K562 (cell line): ENCODE measurements at regions not wholly inside any gene's neighbourhood (a gene's known extent, or its start where the extent isn't known, plus 50 kb on each side); places are given as distances from the start of the nearest gene placed in this dataset.

Source experiments
- ATAC-seq: fragments of 200-7000 bp; cut with Tn5 transposase; 3 replicates; pipeline ENCODE4 v1.9.1; 2020; ENCODE audit warnings: moderate library complexity
- BruUV-seq: library from RNA; stranded (reverse); fragments of 400-500 nt; replicated peaks from 2 replicates; lab custom pipeline; 2021; lab: Mats Ljungman, UMichigan
- CTCF ChIA-PET: fragments of 300-600 bp; formaldehyde crosslinking; extraction: SDS; loops from one replicate; lab custom pipeline; 2021; ENCODE audit warnings: low intra/inter-chr PET ratio; lab: Yijun Ruan, JAX
- POLR2A ChIA-PET: fragments of 300-600, 350-650 bp; sonication (Branson Sonifier 250); formaldehyde crosslinking; extraction: SDS; loops from one replicate; lab custom pipeline; 2021; ENCODE audit warnings: antibody characterized with exemption, inconsistent platforms; lab: Yijun Ruan, JAX
- DNase-seq, 4 experiments: peaks; one replicate each; pipeline versions ENCODE4 v3.0.0 to v3.0.0-alpha.2; 2011 to 2018; ENCODE audit warnings: low spot score in 3 of 4, mixed read lengths in 3 of 4; ENCODE audit errors: extremely low read depth in 1 of 4
- FAIRE-seq: peaks from 2 replicates; lab custom pipeline; 2011; peaks lifted over from hg19 to GRCh38; lab: Jason Lieb, UNC
- H2AFZ ChIP-seq: 2 replicates; pipeline ENCODE4 v1.6.0; 2011; ENCODE audit warnings: low read depth, low read length, control low read depth, inconsistent platforms
- H3K27ac ChIP-seq: fragments of 200-600 bp; 3 replicates; pipeline ENCODE4 v1.8.0; 2011; ENCODE audit warnings: low read depth, mild to moderate bottlenecking, control low read depth, inconsistent platforms, low read length, moderate library complexity, mixed read lengths; ENCODE audit errors: extremely low read depth
- H3K27me3 ChIP-seq, 2 experiments: fragments of 300-600 bp in 1 of 2; 2 replicates in 1 of 2; 3 replicates in 1 of 2; pipeline versions ENCODE4 v1.6.0 to v1.8.0; 2011; ENCODE audit warnings: inconsistent platforms in 2 of 2, low read length in 2 of 2, mild to moderate bottlenecking in 1 of 2, mixed read lengths in 1 of 2, moderate library complexity in 1 of 2; ENCODE audit not compliant: control insufficient read depth in 2 of 2, insufficient read depth in 2 of 2
- H3K36me3 ChIP-seq: fragments of 300-600 bp; 3 replicates; pipeline ENCODE4 v1.8.0; 2011; ENCODE audit warnings: mild to moderate bottlenecking, low read length, inconsistent platforms; ENCODE audit not compliant: control insufficient read depth, insufficient read depth
- H3K4me1 ChIP-seq, 2 experiments: fragments of 200-600 bp in 1 of 2; replicated peaks in 1 of 2; 2 replicates in 1 of 2; 3 replicates in 1 of 2; pipeline versions ENCODE4 v1.5.1 to v1.8.0; 2011; ENCODE audit warnings: inconsistent platforms in 2 of 2, low read length in 2 of 2, mild to moderate bottlenecking in 1 of 2, mixed read lengths in 1 of 2, moderate library complexity in 1 of 2; ENCODE audit not compliant: control insufficient read depth in 2 of 2, insufficient read depth in 2 of 2
- H3K4me2 ChIP-seq: 2 replicates; pipeline ENCODE4 v1.6.1; 2011; ENCODE audit warnings: low read length, control low read depth, inconsistent platforms, mixed read lengths; ENCODE audit not compliant: insufficient read depth
- H3K4me3 ChIP-seq: fragments of 200-600 bp; sonication (generic), shearing (Covaris generic); 2 replicates; pipeline ENCODE4 v1.5.1; 2016; ENCODE audit warnings: control low read depth, inconsistent platforms
- H3K79me2 ChIP-seq: fragments of 200-600 bp; 3 replicates; pipeline ENCODE4 v1.8.0; 2011; ENCODE audit warnings: low read length, inconsistent platforms; ENCODE audit not compliant: control insufficient read depth, insufficient read depth
- H3K9ac ChIP-seq, 2 experiments: 2 replicates each; pipeline versions ENCODE4 v1.6.0 to v1.6.1; 2011; ENCODE audit warnings: low read depth in 2 of 2, low read length in 2 of 2, control low read depth in 1 of 2, inconsistent platforms in 1 of 2, mild to moderate bottlenecking in 1 of 2, mixed read lengths in 1 of 2; ENCODE audit not compliant: insufficient read depth in 1 of 2
- H3K9me1 ChIP-seq: one replicate; pipeline ENCODE4 v1.6.0; 2011; ENCODE audit warnings: inconsistent platforms, mild to moderate bottlenecking, low read length, moderate library complexity; ENCODE audit not compliant: control insufficient read depth, insufficient read depth
- H3K9me3 ChIP-seq: replicated peaks from 2 replicates; pipeline ENCODE4 v1.5.1; 2011; ENCODE audit warnings: low read depth, low read length, inconsistent platforms; ENCODE audit not compliant: control insufficient read depth, insufficient read depth
- H4K20me1 ChIP-seq: replicated peaks from 2 replicates; pipeline ENCODE4 v1.6.1; 2011; ENCODE audit warnings: low read length, inconsistent platforms, mixed read lengths; ENCODE audit not compliant: control insufficient read depth, insufficient read depth
- MEF2A ChIP-seq: IDR thresholded peaks from 2 replicates; pipeline ENCODE4 v1.6.1; 2011; ENCODE audit warnings: low read depth, mild to moderate bottlenecking, low read length, moderate library complexity; ENCODE audit not compliant: control insufficient read depth
- NONO ChIP-seq, 2 experiments: fragments of 200-400 bp in 1 of 2; fragments of 450-650 bp in 1 of 2; formaldehyde crosslinking in 1 of 2; IDR thresholded peaks; 2 replicates each; pipeline ENCODE4 v1.6.1; 2017; ENCODE audit warnings: low read depth in 2 of 2, mild to moderate bottlenecking in 2 of 2, moderate library complexity in 2 of 2, low read length in 1 of 2
- XRCC5 ChIP-seq: fragments of 200-400 bp; formaldehyde crosslinking; IDR thresholded peaks from 2 replicates; pipeline ENCODE4 v1.6.1; 2017; ENCODE audit warnings: low read depth, mild to moderate bottlenecking, low read length
- ZKSCAN1 ChIP-seq: fragments of 150-350 bp; IDR thresholded peaks from 2 replicates; pipeline ENCODE4 v1.6.1; 2016; ENCODE audit warnings: low read depth, low read length
- ZNF354B ChIP-seq: fragments of 250-450 bp; sonication (Bioruptor Pico); IDR thresholded peaks from 2 replicates; pipeline ENCODE4 v1.4.0; 2020
- ZNF717 ChIP-seq: fragments of 250-450 bp; sonication (Bioruptor Pico); IDR thresholded peaks from 2 replicates; pipeline ENCODE4 v1.5.0; 2021
- WGBS: fragments of 100-300 bp; shearing (Covaris generic); methylation state at CpG from one replicate; pipeline ENCODE4 v1.1.6; 2016; ENCODE audit warnings: low coverage, mixed read lengths; ENCODE audit not compliant: insufficient coverage; ENCODE audit errors: missing lambda C conversion rate; 5-methylcytosine and 5-hydroxymethylcytosine counted together
- in situ Hi-C: fragments of 300-500 bp; cut with MboI; formaldehyde crosslinking; loops from 4 replicates; pipeline ENCODE4 v1.15.0; 2018; ENCODE audit warnings: inconsistent platforms, mixed read lengths
- intact Hi-C: fragments of 100-400 bp; cut with micrococcal nuclease; formaldehyde crosslinking; loops from 2 replicates; pipeline ENCODE4 v1.14.2; 2022
- TF ChIP-seq, protein P1 (sequence below): fragments of 450-650 bp; conservative IDR thresholded peaks from 2 replicates; pipeline ENCODE4 v1.6.1; 2016; ENCODE audit warnings: missing genetic modification characterization, low read depth, mild to moderate bottlenecking, control low read depth, missing compliant biosample characterization
- TF ChIP-seq, protein P2 (sequence below): fragments of 450-650 bp; IDR thresholded peaks from 2 replicates; pipeline ENCODE4 v1.6.1; 2018; ENCODE audit not compliant: partially characterized antibody

GRCh38 chr4:66555301-66555700, 885.0 kb upstream of the EPHA5 start:
- no peak for TF ChIP-seq XRCC5
- no peak for TF ChIP-seq ZNF354B
- TF ChIP-seq ZNF717 = no peak
- no peak for TF ChIP-seq NONO (IDR thresholded peaks at IDR 0.05; ENCODE audit: low read depth in 2 of 2, low read length in 1 of 2)
- TF ChIP-seq MEF2A = no peak
- TF ChIP-seq, protein P1, sequence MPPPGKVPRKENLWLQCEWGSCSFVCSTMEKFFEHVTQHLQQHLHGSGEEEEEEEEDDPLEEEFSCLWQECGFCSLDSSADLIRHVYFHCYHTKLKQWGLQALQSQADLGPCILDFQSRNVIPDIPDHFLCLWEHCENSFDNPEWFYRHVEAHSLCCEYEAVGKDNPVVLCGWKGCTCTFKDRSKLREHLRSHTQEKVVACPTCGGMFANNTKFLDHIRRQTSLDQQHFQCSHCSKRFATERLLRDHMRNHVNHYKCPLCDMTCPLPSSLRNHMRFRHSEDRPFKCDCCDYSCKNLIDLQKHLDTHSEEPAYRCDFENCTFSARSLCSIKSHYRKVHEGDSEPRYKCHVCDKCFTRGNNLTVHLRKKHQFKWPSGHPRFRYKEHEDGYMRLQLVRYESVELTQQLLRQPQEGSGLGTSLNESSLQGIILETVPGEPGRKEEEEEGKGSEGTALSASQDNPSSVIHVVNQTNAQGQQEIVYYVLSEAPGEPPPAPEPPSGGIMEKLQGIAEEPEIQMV = no peak
- no peak for TF ChIP-seq ZKSCAN1
- TF ChIP-seq, protein P2, sequence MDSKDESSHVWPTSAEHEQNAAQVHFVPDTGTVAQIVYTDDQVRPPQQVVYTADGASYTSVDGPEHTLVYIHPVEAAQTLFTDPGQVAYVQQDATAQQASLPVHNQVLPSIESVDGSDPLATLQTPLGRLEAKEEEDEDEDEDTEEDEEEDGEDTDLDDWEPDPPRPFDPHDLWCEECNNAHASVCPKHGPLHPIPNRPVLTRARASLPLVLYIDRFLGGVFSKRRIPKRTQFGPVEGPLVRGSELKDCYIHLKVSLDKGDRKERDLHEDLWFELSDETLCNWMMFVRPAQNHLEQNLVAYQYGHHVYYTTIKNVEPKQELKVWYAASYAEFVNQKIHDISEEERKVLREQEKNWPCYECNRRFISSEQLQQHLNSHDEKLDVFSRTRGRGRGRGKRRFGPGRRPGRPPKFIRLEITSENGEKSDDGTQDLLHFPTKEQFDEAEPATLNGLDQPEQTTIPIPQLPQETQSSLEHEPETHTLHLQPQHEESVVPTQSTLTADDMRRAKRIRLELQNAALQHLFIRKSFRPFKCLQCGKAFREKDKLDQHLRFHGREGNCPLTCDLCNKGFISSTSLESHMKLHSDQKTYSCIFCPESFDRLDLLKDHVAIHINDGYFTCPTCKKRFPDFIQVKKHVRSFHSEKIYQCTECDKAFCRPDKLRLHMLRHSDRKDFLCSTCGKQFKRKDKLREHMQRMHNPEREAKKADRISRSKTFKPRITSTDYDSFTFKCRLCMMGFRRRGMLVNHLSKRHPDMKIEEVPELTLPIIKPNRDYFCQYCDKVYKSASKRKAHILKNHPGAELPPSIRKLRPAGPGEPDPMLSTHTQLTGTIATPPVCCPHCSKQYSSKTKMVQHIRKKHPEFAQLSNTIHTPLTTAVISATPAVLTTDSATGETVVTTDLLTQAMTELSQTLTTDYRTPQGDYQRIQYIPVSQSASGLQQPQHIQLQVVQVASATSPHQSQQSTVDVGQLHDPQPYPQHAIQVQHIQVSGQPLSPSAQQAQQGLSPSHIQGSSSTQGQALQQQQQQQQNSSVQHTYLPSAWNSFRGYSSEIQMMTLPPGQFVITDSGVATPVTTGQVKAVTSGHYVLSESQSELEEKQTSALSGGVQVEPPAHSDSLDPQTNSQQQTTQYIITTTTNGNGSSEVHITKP = no peak
- 3% methylated on average over 2 of the region's 2 CpGs for WGBS
- Histone ChIP-seq H2AFZ (no peak overlapping the region), H3K9me3 (no peaks in the 10 kb centered on the region), H3K4me2 (no peak overlapping the region), H3K9ac (no peak overlapping the region), H3K4me3 (no peak overlapping the region), H3K9me1 (no peaks in the 10 kb centered on the region), H3K79me2 (no peaks in the 10 kb centered on the region), H3K27me3 (no peaks in the 10 kb centered on the region), H4K20me1 (no peaks in the 10 kb centered on the region), H3K4me1 (no peaks in the 10 kb centered on the region), H3K36me3 (no peaks in the 10 kb centered on the region), H3K27ac (no peak overlapping the region)
- DNase-seq (no peak), ATAC-seq (no peak), FAIRE-seq (no peak)
- CTCF ChIA-PET = no interaction called here
- no TSS peak for BruUV-seq
- in situ Hi-C loops = no loop called here
- POLR2A ChIA-PET = interaction anchor here (0.6 kb wide), 1 partner anchor 8 kb away, joined by 3 read pairs; no protein-coding TSS in a partner anchor
- intact Hi-C loops = no loop called here
